ENCODE measurements at regions not wholly inside any gene's neighbourhood (a gene's known extent, or its start where the extent isn't known, plus 50 kb on each side); places are given as distances from the start of the nearest gene placed in this dataset.

DNA sequence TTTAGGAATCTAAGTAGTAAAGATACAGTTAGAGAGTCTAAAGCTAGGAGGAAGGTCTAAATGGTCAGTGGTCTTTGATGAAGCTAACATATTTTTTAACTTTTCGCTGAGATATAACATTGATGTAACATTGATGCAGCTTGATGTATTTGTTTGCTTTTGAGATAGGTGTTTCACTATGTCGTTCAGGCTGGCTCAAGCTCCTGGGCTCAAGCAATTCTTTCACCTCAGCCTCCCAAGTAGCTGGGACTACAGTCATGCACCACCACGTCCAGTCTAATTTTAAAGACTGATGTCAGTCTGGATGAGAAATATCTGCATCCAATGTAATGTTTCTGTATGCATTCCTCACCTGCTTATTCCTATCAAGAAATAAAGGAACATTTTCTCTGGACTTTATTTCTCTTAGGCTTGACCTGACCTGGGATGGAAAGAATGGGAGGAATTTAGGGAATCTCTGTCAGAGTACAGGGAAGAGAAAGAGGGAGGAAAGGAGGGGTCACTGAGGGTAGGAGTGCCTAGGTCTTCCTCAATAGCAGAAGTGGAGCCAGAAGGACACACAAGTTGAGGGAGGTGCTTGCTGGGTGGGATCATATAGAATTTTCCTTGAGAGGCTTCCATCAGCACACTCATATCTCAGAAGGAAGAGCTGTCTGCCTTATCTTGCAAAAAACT lies 101.5 kb upstream of the GPBP1 start:
- TF ChIP-seq POLR2A (IDR thresholded peaks at IDR 0.05; ENCODE audit: extremely low read depth, insufficient read length) (no peak), MYC (IDR thresholded peaks at IDR 0.05; ENCODE audit: low read depth, low read length) (no peak)
- TF ChIP-seq, protein P1, sequence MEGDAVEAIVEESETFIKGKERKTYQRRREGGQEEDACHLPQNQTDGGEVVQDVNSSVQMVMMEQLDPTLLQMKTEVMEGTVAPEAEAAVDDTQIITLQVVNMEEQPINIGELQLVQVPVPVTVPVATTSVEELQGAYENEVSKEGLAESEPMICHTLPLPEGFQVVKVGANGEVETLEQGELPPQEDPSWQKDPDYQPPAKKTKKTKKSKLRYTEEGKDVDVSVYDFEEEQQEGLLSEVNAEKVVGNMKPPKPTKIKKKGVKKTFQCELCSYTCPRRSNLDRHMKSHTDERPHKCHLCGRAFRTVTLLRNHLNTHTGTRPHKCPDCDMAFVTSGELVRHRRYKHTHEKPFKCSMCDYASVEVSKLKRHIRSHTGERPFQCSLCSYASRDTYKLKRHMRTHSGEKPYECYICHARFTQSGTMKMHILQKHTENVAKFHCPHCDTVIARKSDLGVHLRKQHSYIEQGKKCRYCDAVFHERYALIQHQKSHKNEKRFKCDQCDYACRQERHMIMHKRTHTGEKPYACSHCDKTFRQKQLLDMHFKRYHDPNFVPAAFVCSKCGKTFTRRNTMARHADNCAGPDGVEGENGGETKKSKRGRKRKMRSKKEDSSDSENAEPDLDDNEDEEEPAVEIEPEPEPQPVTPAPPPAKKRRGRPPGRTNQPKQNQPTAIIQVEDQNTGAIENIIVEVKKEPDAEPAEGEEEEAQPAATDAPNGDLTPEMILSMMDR (IDR thresholded peaks at IDR 0.05; ENCODE audit: low read depth, low read length) = no peak
- TF ChIP-seq, protein P2, sequence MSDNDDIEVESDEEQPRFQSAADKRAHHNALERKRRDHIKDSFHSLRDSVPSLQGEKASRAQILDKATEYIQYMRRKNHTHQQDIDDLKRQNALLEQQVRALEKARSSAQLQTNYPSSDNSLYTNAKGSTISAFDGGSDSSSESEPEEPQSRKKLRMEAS (IDR thresholded peaks at IDR 0.05; ENCODE audit: low read depth, low read length) = no peak
